ENCODE measurements at regions not wholly inside any gene's neighbourhood (a gene's known extent, or its start where the extent isn't known, plus 50 kb on each side); places are given as distances from the start of the nearest gene placed in this dataset.

DNA sequence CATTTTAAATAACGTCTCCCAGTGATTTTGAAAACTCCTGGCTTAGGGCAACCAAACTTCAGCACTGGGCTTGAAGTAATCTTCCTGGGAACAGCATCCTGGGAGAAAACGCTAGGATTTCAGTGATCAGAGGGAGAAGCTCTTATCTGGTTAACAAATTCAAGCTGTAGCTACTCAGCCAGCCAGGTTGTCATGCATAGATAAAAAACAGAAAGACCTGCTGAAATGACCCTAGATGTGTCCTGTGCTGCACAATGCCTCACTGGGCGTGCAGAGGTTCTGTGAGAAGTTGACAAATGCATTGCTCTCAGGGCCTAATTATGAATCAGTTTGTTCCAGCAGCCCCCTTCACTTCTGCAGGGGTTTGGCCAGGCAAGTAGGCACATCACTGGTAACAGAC, 68.9 kb upstream of the CHCHD3 start:
- TF ChIP-seq POLR2A (IDR thresholded peaks at IDR 0.05; ENCODE audit: low read depth, low read length), result no peak
- TF ChIP-seq POLR2AphosphoS5 (IDR thresholded peaks at IDR 0.05; ENCODE audit: low read depth, low read length), result no peak
- TF ChIP-seq TAF1 (IDR thresholded peaks at IDR 0.05; ENCODE audit: low read depth, low read length), result no peak
- TF ChIP-seq PAX5 (IDR thresholded peaks at IDR 0.05; ENCODE audit: insufficient read depth, low read length, severe bottlenecking), result no peak
- TF ChIP-seq POU2F2 (IDR thresholded peaks at IDR 0.05; ENCODE audit: low read depth, low read length), result no peak

Data from GM12891 (cell line).